ENCODE measurements at regions not wholly inside any gene's neighbourhood (a gene's known extent, or its start where the extent isn't known, plus 50 kb on each side); places are given as distances from the start of the nearest gene placed in this dataset.

GRCh38 chr10:93165367-93165766, 91.7 kb downstream of the CYP26A1 start:
- no peak for TF ChIP-seq CTCF (IDR thresholded peaks at IDR 0.05)
- Histone ChIP-seq H3K9me3 (peaks cover 0 to 9% (median 0%) of the 10 kb centered on the region in 11 donors), H3K27ac (no peak overlapping the region), H3K36me3 (no peaks in the 10 kb centered on the region), H3K4me3 (no peak overlapping the region), H3K4me1 (no peaks in the 10 kb centered on the region), H3K27me3 (peaks cover 0 to 12% (median 9%) of the 10 kb centered on the region in 7 donors)
- intact Hi-C loops (cut with DNase I) = no loop called here
- no peak for ATAC-seq
- DNase-seq = no peak
- 68 to 75% methylated on average over 4 of the region's 4 CpGs for WGBS, 2 donors

GRCh38 chr10:93166134-93166533, 92.4 kb downstream of the CYP26A1 start:
- intact Hi-C loops (cut with DNase I) = no loop called here
- H3K4me3 ChIP-seq = no peak overlapping the region
- no peaks in the 10 kb centered on the region for H3K4me1 ChIP-seq
- no peak for TF ChIP-seq CTCF (IDR thresholded peaks at IDR 0.05)
- 60 to 61% methylated on average over 4 of the region's 4 CpGs for WGBS, 2 donors
- peaks cover 0 to 12% (median 9%) of the 10 kb centered on the region in 7 donors for H3K27me3 ChIP-seq
- ATAC-seq = no peak
- H3K27ac ChIP-seq = no peak overlapping the region
- H3K9me3 ChIP-seq = peaks cover 0 to 16% (median 0%) of the 10 kb centered on the region in 11 donors
- no peaks in the 10 kb centered on the region for H3K36me3 ChIP-seq
- no peak for DNase-seq

GRCh38 chr10:93171837-93172236, 98.1 kb downstream of the CYP26A1 start:
- intact Hi-C loops (cut with DNase I) = no loop called here

GRCh38 chr10:93173967-93174845, 100.5 kb downstream of the CYP26A1 start:
- no peak for TF ChIP-seq CTCF (IDR thresholded peaks at IDR 0.05)
- H3K4me1 ChIP-seq = no peaks in the 10 kb centered on the region
- peaks cover 0 to 6% (median 0%) of the 10 kb centered on the region in 7 donors for H3K27me3 ChIP-seq
- no peak overlapping the region for H3K27ac ChIP-seq
- peaks cover 0 to 25% (median 0%) of the 10 kb centered on the region in 11 donors for H3K9me3 ChIP-seq
- intact Hi-C loops (cut with DNase I) = no loop called here
- no peaks in the 10 kb centered on the region for H3K36me3 ChIP-seq
- DNase-seq = no peak
- ATAC-seq = no peak
- 80 to 83% methylated on average over 10 of the region's 10 CpGs for WGBS, 2 donors
- no peak overlapping the region for H3K4me3 ChIP-seq

More at GRCh38 chr10:93171837-93172236, 98.1 kb downstream of the CYP26A1 start:
- Histone ChIP-seq H3K9me3 (peaks cover 0 to 25% (median 0%) of the 10 kb centered on the region in 11 donors), H3K36me3 (no peaks in the 10 kb centered on the region), H3K27ac (no peak overlapping the region), H3K27me3 (peaks cover 0 to 10% (median 5%) of the 10 kb centered on the region in 7 donors), H3K4me1 (no peaks in the 10 kb centered on the region), H3K4me3 (no peak overlapping the region)
- no peak for DNase-seq
- ATAC-seq = no peak
- no peak for TF ChIP-seq CTCF (IDR thresholded peaks at IDR 0.05)
